C4-2B (cell line): ENCODE measurements at regions not wholly inside any gene's neighbourhood (a gene's known extent, or its start where the extent isn't known, plus 50 kb on each side); places are given as distances from the start of the nearest gene placed in this dataset.

Experiments
- H3K27ac ChIP-seq: fragments of 450-650 bp; 2 replicates; pipeline ENCODE4 v1.5.1; 2017
- ZFX ChIP-seq: fragments of 450-650 bp; IDR thresholded peaks from 2 replicates; pipeline ENCODE4 v1.6.1; 2017
- TF ChIP-seq, protein P1 (sequence below): fragments of 450-650 bp; conservative IDR thresholded peaks from 2 replicates; pipeline ENCODE4 v1.5.1; 2017; ENCODE audit warnings: mild to moderate bottlenecking

DNA sequence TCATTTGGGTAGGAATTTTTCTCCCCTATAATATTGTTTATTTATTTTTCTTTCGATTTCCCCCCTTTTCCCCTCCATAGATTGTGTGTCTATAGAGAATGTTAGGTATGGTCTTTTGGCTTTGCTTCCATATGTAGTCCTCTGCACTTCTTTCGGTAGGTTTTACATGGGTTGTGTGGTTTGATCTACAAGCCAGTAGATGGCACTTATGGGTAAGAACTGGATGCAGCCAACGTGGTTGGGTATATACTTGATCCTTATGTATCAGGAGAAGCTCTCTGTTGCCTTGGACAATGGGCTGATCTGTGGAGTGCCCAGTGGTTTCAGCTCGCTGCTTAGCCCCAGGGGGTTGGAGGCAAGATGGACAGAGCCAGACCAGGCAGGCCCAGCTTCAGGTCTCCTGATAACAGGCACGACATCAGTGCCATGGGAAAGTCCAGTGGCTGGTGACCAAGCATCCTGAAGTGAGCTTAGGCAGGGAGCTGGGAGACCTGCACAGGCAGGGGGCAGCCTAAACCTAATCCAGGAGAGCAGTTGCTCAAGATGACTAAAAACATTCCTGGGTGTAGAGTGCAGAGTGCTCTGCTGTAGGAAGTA, 488.3 kb downstream of the CCDC85A start:
- no peak overlapping the region for H3K27ac ChIP-seq
- TF ChIP-seq, protein P1, sequence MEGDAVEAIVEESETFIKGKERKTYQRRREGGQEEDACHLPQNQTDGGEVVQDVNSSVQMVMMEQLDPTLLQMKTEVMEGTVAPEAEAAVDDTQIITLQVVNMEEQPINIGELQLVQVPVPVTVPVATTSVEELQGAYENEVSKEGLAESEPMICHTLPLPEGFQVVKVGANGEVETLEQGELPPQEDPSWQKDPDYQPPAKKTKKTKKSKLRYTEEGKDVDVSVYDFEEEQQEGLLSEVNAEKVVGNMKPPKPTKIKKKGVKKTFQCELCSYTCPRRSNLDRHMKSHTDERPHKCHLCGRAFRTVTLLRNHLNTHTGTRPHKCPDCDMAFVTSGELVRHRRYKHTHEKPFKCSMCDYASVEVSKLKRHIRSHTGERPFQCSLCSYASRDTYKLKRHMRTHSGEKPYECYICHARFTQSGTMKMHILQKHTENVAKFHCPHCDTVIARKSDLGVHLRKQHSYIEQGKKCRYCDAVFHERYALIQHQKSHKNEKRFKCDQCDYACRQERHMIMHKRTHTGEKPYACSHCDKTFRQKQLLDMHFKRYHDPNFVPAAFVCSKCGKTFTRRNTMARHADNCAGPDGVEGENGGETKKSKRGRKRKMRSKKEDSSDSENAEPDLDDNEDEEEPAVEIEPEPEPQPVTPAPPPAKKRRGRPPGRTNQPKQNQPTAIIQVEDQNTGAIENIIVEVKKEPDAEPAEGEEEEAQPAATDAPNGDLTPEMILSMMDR, result no peak
- no peak for TF ChIP-seq ZFX

DNA sequence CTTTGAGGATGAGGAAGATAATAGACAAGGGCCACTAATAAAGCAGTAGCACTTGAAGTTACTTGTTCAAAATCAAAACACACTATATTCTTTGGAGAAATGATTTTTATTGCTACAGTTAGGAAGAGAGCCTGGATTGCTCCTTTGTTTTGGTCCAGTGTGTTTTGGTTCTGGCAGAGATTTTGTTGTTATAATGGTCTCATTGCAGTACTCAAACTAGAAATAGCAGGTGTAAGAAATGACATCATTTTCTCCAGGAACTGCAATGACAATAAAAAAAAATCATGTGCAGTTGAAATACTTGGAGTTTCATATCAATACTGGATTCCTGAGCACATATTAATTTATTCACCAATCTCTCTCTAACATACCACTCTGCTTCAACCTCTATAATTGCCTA, 490.3 kb downstream of the CCDC85A start:
- TF ChIP-seq, protein P1, result no peak
- TF ChIP-seq ZFX, result no peak
- H3K27ac ChIP-seq, result no peak overlapping the region

DNA sequence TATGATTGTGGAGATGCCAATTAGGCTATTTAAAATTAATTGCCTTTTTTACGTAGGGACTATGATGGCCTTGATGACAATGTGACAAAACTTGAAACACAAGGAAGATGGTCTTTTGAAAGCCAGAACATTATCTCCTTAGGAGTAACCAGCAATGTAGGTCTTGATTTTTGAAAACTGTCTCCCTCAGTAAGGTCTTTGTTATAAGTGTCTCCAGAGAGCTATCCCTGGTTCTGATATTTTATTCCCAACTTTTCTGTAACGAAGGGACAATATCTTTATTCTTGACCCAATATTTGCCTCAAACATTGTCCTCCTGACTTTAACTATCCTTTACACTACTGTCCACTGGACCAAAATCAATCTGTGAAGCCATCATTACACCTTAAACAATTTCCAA, 493.2 kb downstream of the CCDC85A start:
- TF ChIP-seq, protein P1, result no peak
- TF ChIP-seq ZFX, result no peak

DNA sequence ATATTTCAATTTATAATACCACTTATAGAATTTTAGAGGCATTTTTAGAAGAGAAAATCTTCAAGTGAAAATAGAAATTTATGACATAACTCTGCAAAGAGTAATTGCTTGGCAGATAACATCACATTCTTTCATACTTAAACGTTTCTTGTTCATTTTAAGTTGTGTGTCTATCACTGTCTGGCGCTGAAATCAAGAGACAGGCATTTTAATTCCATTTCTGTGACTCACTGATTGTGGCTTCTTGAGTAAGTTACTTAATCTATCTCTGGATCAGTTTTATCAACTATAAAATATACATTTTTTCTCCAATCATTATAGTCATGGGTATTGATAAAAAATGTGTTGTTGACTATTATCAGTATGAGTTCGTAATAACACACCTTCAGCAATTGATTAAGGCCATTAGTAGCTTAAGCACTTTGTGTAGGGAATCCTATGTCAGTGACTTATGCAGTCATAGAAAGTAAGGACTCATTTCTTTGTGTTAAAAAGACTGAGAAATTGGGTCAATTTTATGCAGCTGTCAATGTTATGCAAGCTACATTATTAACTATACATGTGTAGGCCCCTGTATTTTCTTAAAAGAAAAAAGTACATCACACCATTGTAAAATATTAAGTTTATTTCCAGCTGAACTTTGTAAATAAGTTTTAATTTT, 497.3 kb downstream of the CCDC85A start:
- no peak for TF ChIP-seq ZFX
- TF ChIP-seq, protein P1, result no peak
- no peak overlapping the region for H3K27ac ChIP-seq

More for the DNA sequence above, 493.2 kb downstream of the CCDC85A start:
- no peak overlapping the region for H3K27ac ChIP-seq

DNA sequence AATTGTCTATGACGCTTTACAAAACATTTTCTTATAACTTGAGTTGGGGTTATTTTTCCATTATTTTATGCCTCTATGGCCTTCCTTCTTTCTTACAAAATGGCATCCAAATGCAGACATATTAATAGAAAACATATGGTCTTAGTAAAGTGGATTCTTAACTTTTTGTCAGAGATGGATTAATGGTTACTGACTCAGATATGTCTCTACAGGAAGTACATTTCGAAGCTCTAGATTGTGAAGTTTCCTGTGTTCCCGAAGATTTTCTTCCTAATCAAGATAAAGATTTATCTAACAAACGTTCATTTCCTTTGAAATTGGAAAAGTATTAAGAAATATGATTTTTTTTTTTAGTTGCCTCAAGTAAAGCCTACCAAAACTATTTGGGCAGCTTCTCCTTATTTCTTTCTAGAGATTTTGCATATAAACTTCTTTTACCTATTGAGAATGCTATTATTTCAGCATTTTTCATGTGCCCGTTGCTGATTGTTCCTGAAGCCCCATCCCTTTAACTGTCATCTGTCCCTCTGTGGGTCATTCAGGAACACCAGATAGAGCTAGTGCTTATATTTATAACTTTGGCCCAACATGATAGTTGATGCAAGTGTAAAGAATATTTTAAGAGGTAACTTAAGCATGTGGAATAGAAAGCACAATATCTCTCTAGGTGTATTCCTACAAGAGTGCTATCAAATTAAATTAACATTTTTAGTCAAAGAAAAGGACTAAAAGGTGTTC, 498.0 kb downstream of the CCDC85A start:
- H3K27ac ChIP-seq, result no peak overlapping the region
- TF ChIP-seq ZFX, result no peak
- TF ChIP-seq, protein P1, result no peak

DNA sequence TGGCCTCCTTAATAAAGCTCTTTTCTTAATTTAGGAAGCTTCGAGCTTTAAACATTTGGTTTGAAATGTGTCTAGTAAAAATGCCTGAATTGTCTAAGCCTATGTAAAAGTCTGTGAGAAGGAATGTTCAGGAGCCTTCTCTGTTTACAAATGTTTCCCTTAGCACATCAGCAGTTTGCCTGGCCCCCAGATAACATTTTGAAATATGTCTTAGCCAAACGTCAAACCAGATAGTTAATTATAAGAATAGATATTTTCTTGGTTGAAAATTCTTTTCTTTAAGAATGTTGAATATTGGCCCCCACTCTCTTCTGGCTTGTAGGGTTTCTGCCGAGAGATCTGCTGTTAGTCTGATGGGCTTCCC, 498.6 kb downstream of the CCDC85A start:
- TF ChIP-seq ZFX, result no peak
- TF ChIP-seq, protein P1, result no peak
- no peak overlapping the region for H3K27ac ChIP-seq

DNA sequence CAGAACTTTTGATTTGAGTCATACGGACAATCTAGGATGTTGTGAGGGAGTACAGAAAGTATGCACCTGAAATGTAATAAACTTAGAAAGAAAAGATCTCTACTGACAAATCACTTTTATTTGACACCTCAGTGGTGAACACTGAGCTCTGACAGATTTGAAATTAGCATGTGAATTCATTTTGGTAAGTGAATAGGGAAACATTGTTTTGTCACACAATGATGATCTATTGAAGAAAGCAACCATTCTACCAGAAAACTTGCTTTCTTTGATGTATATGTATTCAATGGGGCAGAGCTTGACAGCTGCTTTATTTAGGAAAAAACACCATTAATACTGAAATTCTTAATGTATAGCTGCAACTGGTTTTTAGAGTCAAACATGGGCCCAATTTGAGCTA, 500.5 kb downstream of the CCDC85A start:
- TF ChIP-seq ZFX, result no peak
- TF ChIP-seq, protein P1, result no peak
- no peak overlapping the region for H3K27ac ChIP-seq
